Panc1 (cell line): ENCODE measurements at regions not wholly inside any gene's neighbourhood (a gene's known extent, or its start where the extent isn't known, plus 50 kb on each side); places are given as distances from the start of the nearest gene placed in this dataset.

Experiments used
- POLR2AphosphoS5 ChIP-seq: IDR thresholded peaks from 2 replicates; pipeline ENCODE4 v1.6.1; 2012; ENCODE audit warnings: mild to moderate bottlenecking, low read depth, low read length, moderate library complexity
- SIN3A ChIP-seq: IDR thresholded peaks from 2 replicates; pipeline ENCODE4 v1.6.1; 2012; ENCODE audit warnings: low read depth, mild to moderate bottlenecking, low read length, moderate library complexity, borderline replicate concordance; ENCODE audit not compliant: insufficient read depth
- TCF7L2 ChIP-seq: IDR thresholded peaks from 2 replicates; pipeline ENCODE4 v1.6.1; 2011; ENCODE audit warnings: mild to moderate bottlenecking, low read depth, low read length, inconsistent platforms
- TF ChIP-seq, protein P1 (sequence below): fragments of 450-650 bp; IDR thresholded peaks from 2 replicates; pipeline ENCODE4 v1.5.1; 2017; ENCODE audit warnings: mild to moderate bottlenecking
- TF ChIP-seq, protein P2 (sequence below), 2 experiments: IDR thresholded peaks; 2 replicates each; pipeline ENCODE4 v1.6.1; 2011 to 2012; ENCODE audit warnings: low read depth in 2 of 2, control low read depth in 1 of 2, low read length in 1 of 2, mild to moderate bottlenecking in 1 of 2, moderate library complexity in 1 of 2; ENCODE audit not compliant: insufficient read depth in 1 of 2

DNA sequence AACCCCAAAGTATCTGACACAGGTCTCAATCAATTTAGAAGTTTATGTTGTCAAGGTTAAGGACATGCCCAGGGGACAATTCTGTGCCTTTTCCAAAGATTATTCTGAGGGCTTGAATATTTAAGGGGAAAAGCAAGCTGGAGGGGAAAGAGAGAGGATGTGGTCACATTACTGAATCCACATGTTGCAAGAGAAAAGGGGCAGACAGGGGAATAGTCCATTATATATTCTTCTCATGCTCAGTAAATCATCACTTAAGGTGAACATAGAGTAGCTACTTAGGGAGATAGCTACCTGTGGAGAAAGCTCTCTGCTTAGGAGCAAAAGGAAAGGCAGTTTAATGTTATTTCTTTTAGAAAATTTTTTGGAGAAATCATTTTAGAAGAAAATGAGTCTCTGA is 751.6 kb downstream of the SI start:
- TF ChIP-seq, protein P1, sequence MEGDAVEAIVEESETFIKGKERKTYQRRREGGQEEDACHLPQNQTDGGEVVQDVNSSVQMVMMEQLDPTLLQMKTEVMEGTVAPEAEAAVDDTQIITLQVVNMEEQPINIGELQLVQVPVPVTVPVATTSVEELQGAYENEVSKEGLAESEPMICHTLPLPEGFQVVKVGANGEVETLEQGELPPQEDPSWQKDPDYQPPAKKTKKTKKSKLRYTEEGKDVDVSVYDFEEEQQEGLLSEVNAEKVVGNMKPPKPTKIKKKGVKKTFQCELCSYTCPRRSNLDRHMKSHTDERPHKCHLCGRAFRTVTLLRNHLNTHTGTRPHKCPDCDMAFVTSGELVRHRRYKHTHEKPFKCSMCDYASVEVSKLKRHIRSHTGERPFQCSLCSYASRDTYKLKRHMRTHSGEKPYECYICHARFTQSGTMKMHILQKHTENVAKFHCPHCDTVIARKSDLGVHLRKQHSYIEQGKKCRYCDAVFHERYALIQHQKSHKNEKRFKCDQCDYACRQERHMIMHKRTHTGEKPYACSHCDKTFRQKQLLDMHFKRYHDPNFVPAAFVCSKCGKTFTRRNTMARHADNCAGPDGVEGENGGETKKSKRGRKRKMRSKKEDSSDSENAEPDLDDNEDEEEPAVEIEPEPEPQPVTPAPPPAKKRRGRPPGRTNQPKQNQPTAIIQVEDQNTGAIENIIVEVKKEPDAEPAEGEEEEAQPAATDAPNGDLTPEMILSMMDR: no peak
- TF ChIP-seq, protein P2, sequence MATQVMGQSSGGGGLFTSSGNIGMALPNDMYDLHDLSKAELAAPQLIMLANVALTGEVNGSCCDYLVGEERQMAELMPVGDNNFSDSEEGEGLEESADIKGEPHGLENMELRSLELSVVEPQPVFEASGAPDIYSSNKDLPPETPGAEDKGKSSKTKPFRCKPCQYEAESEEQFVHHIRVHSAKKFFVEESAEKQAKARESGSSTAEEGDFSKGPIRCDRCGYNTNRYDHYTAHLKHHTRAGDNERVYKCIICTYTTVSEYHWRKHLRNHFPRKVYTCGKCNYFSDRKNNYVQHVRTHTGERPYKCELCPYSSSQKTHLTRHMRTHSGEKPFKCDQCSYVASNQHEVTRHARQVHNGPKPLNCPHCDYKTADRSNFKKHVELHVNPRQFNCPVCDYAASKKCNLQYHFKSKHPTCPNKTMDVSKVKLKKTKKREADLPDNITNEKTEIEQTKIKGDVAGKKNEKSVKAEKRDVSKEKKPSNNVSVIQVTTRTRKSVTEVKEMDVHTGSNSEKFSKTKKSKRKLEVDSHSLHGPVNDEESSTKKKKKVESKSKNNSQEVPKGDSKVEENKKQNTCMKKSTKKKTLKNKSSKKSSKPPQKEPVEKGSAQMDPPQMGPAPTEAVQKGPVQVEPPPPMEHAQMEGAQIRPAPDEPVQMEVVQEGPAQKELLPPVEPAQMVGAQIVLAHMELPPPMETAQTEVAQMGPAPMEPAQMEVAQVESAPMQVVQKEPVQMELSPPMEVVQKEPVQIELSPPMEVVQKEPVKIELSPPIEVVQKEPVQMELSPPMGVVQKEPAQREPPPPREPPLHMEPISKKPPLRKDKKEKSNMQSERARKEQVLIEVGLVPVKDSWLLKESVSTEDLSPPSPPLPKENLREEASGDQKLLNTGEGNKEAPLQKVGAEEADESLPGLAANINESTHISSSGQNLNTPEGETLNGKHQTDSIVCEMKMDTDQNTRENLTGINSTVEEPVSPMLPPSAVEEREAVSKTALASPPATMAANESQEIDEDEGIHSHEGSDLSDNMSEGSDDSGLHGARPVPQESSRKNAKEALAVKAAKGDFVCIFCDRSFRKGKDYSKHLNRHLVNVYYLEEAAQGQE (IDR thresholded peaks at IDR 0.05; ENCODE audit: insufficient read depth in 1 of 2, low read depth in 2 of 2, low read length in 1 of 2): no peak
- TF ChIP-seq POLR2AphosphoS5 (no peak), TCF7L2 (no peak), SIN3A (no peak)
